Ishikawa (cell line): ENCODE measurements at regions not wholly inside any gene's neighbourhood (a gene's known extent, or its start where the extent isn't known, plus 50 kb on each side); places are given as distances from the start of the nearest gene placed in this dataset.

Experiments used
- RAD21 ChIP-seq: IDR thresholded peaks from 2 replicates; pipeline ENCODE4 v1.6.1; 2012; ENCODE audit warnings: low read depth
- TCF12 ChIP-seq: IDR thresholded peaks from 2 replicates; pipeline ENCODE4 v1.6.1; 2012; ENCODE audit warnings: low read depth
- TEAD4 ChIP-seq: IDR thresholded peaks from 2 replicates; pipeline ENCODE4 v1.6.1; 2012
- ZBTB7A ChIP-seq: IDR thresholded peaks from 2 replicates; pipeline ENCODE4 v1.6.1; 2012; ENCODE audit warnings: low read depth
- TF ChIP-seq, protein P1 (sequence below): IDR thresholded peaks from 2 replicates; pipeline ENCODE4 v1.6.1; 2012

- no peak for TF ChIP-seq ZBTB7A
- no peak for TF ChIP-seq RAD21
- no peak for TF ChIP-seq TCF12
- no peak for TF ChIP-seq TEAD4
- TF ChIP-seq, protein P1, sequence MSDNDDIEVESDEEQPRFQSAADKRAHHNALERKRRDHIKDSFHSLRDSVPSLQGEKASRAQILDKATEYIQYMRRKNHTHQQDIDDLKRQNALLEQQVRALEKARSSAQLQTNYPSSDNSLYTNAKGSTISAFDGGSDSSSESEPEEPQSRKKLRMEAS, result no peak
Measured at GRCh38 chr2:219765231-219765911, 137.9 kb downstream of the SLC4A3 start.
